Neural progenitor cell (in vitro differentiated cells): ENCODE measurements at regions not wholly inside any gene's neighbourhood (a gene's known extent, or its start where the extent isn't known, plus 50 kb on each side); places are given as distances from the start of the nearest gene placed in this dataset.

Experiments used
- DNase-seq: peaks from one replicate; pipeline ENCODE4 v3.0.0-alpha.2; 2016; ENCODE audit warnings: low spot score
- H2AFZ ChIP-seq: fragments of 200-600 bp; sonication (generic); replicated peaks from 2 replicates; pipeline ENCODE4 v1.6.1; 2016; ENCODE audit warnings: antibody characterized with exemption
- H3F3A ChIP-seq: fragments of 200-600 bp; sonication (generic); 2 replicates; pipeline ENCODE4 v1.6.1; 2016; ENCODE audit warnings: antibody characterized with exemption, low read depth
- H3K27ac ChIP-seq: fragments of 200-600 bp; sonication (generic); 2 replicates; pipeline ENCODE4 v1.5.1; 2016; ENCODE audit warnings: mild to moderate bottlenecking
- H3K27me3 ChIP-seq: fragments of 200-600 bp; sonication (generic); 2 replicates; pipeline ENCODE4 v1.6.1; 2016; ENCODE audit warnings: mild to moderate bottlenecking, moderate library complexity
- H3K36me3 ChIP-seq: fragments of 200-600 bp; sonication (generic); 2 replicates; pipeline ENCODE4 v1.5.1; 2016
- H3K4me1 ChIP-seq: fragments of 200-600 bp; sonication (generic); 2 replicates; pipeline ENCODE4 v1.6.1; 2016; ENCODE audit warnings: mixed run types
- H3K4me2 ChIP-seq: fragments of 200-600 bp; sonication (generic); 2 replicates; pipeline ENCODE4 v1.6.1; 2016
- H3K4me3 ChIP-seq: fragments of 200-600 bp; sonication (generic); 2 replicates; pipeline ENCODE4 v1.5.1; 2016
- H3K79me2 ChIP-seq: fragments of 200-600 bp; sonication (generic); 2 replicates; pipeline ENCODE4 v1.6.1; 2016; ENCODE audit warnings: low read depth
- H3K9ac ChIP-seq: fragments of 200-600 bp; sonication (generic); 2 replicates; pipeline ENCODE4 v1.6.1; 2016
- H3K9me3 ChIP-seq: fragments of 200-600 bp; sonication (generic); 2 replicates; pipeline ENCODE4 v1.5.1; 2016; ENCODE audit warnings: low read depth
- H4K20me1 ChIP-seq: fragments of 200-600 bp; sonication (generic); 2 replicates; pipeline ENCODE4 v1.6.1; 2016; ENCODE audit warnings: low read depth
- H3K27ac Mint-ChIP-seq: 3 replicates; pipeline ENCODE4 v1.8.0; 2021; ENCODE audit warnings: mixed read lengths
- H3K27me3 Mint-ChIP-seq: 2 replicates; pipeline ENCODE4 v1.8.0; 2022; ENCODE audit warnings: low read depth, mild to moderate bottlenecking, inconsistent platforms, moderate library complexity, mixed read lengths; ENCODE audit not compliant: insufficient read depth
- H3K36me3 Mint-ChIP-seq: 3 replicates; pipeline ENCODE4 v1.8.0; 2021; ENCODE audit warnings: mixed read lengths
- H3K4me1 Mint-ChIP-seq: 3 replicates; pipeline ENCODE4 v1.8.0; 2021; ENCODE audit warnings: mixed read lengths
- H3K4me3 Mint-ChIP-seq: 3 replicates; pipeline ENCODE4 v1.8.0; 2021; ENCODE audit warnings: mild to moderate bottlenecking, moderate library complexity, mixed read lengths
- H3K9me3 Mint-ChIP-seq: 3 replicates; pipeline ENCODE4 v1.8.0; 2020; ENCODE audit warnings: mixed read lengths
- EZH2 ChIP-seq: fragments of 200-600 bp; sonication (generic); IDR thresholded peaks from 2 replicates; pipeline ENCODE4 v1.6.1; 2017; ENCODE audit warnings: antibody characterized with exemption, mild to moderate bottlenecking, moderate library complexity
- EZH2phosphoT487 ChIP-seq: fragments of 200-600 bp; sonication (generic); IDR thresholded peaks from 2 replicates; pipeline ENCODE4 v1.6.1; 2017; ENCODE audit warnings: antibody characterized with exemption
- TF ChIP-seq, protein P1 (sequence below): fragments of 200-600 bp; sonication (generic); IDR thresholded peaks from 2 replicates; pipeline ENCODE4 v1.5.1; 2017; ENCODE audit warnings: antibody characterized with exemption, mild to moderate bottlenecking

DNA sequence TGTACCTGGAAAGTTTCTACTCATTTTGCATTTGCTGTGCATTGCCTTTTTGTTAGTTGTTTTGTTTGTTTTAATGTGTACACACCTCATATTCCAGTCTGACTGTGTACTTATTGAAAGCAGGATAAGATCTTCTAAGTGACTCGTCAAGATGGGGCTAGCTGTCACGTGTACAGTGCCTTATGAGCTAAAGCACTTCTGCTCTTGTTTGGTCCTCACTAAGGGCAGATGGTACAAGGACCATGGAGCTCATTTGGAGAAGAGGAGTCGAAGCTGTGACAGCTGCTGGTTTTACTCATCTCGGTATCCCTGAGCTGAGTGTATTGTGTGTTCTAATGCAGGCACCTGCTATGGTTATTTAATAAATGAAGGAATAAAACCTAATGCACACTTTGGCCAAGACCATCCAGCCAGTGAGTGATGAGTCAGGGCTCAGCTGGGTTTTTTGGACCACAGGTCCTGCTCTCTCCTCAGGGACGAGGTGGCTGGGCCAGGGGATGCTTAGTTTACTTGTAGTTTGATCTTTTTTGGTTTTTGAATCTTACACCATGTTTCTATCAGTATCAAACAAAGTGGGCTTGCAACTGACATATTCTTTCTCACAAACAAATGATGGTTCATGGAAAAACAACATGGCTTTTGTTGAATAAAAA is 152.5 kb upstream of the APCDD1 start:
- Histone ChIP-seq H3K4me2 (no peak overlapping the region), H3K9ac (no peak overlapping the region), H3K4me3 (no peak overlapping the region), H3K27me3 (no peaks in the 10 kb centered on the region), H3K27ac (no peak overlapping the region), H3K4me1 (peaks cover 12% of the 10 kb centered on the region), H3K9me3 (no peaks in the 10 kb centered on the region), H3K79me2 (no peaks in the 10 kb centered on the region), H3F3A (peaks cover 7% of the 10 kb centered on the region), H3K36me3 (no peaks in the 10 kb centered on the region), H2AFZ (no peak overlapping the region), H4K20me1 (no peaks in the 10 kb centered on the region)
- peaks cover 4% of the 10 kb centered on the region for H3K27me3 Mint-ChIP-seq
- no peak overlapping the region for H3K4me3 Mint-ChIP-seq
- peaks cover 6% of the 10 kb centered on the region for H3K36me3 Mint-ChIP-seq
- TF ChIP-seq, protein P1, sequence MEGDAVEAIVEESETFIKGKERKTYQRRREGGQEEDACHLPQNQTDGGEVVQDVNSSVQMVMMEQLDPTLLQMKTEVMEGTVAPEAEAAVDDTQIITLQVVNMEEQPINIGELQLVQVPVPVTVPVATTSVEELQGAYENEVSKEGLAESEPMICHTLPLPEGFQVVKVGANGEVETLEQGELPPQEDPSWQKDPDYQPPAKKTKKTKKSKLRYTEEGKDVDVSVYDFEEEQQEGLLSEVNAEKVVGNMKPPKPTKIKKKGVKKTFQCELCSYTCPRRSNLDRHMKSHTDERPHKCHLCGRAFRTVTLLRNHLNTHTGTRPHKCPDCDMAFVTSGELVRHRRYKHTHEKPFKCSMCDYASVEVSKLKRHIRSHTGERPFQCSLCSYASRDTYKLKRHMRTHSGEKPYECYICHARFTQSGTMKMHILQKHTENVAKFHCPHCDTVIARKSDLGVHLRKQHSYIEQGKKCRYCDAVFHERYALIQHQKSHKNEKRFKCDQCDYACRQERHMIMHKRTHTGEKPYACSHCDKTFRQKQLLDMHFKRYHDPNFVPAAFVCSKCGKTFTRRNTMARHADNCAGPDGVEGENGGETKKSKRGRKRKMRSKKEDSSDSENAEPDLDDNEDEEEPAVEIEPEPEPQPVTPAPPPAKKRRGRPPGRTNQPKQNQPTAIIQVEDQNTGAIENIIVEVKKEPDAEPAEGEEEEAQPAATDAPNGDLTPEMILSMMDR, result no peak
- H3K27ac Mint-ChIP-seq, result no peak overlapping the region
- no peak for DNase-seq
- peaks cover 8% of the 10 kb centered on the region for H3K9me3 Mint-ChIP-seq
- H3K4me1 Mint-ChIP-seq, result peaks cover 34% of the 10 kb centered on the region

DNA sequence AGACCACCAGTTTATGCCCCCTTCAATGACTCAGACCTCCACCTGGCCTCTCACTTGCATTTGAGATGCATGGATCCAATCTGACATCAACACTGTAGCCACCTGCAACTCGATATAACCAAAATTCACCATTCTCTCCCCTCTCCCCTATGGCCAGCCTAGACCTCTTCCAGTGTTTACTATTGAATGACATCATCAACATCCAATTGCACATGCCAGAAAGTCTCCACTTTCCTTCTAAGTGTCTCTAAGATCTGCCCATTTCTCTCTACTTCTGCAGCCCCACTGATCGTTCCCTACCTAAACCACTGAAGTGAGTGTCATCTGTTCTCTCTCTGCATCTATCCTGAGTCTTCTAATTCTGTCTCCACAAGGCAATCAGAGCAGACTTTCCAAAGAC is 151.3 kb upstream of the APCDD1 start:
- Histone ChIP-seq H3K27ac (no peak overlapping the region), H3K9me3 (no peaks in the 10 kb centered on the region), H3K4me1 (peaks cover under 1% of the 10 kb centered on the region), H3K9ac (no peak overlapping the region), H3K79me2 (no peaks in the 10 kb centered on the region), H3K36me3 (no peaks in the 10 kb centered on the region), H3K4me2 (no peak overlapping the region), H3F3A (no peaks in the 10 kb centered on the region), H2AFZ (no peak overlapping the region), H3K4me3 (no peak overlapping the region), H3K27me3 (no peaks in the 10 kb centered on the region), H4K20me1 (no peaks in the 10 kb centered on the region)
- Mint-ChIP-seq H3K36me3 (peaks cover 6% of the 10 kb centered on the region), H3K27ac (no peak overlapping the region), H3K4me3 (no peak overlapping the region), H3K9me3 (peaks cover 8% of the 10 kb centered on the region), H3K4me1 (peaks cover 22% of the 10 kb centered on the region), H3K27me3 (peaks cover 4% of the 10 kb centered on the region)
- TF ChIP-seq, protein P1, result no peak
- TF ChIP-seq EZH2phosphoT487 (no peak), EZH2 (no peak)
- DNase-seq, result no peak

DNA sequence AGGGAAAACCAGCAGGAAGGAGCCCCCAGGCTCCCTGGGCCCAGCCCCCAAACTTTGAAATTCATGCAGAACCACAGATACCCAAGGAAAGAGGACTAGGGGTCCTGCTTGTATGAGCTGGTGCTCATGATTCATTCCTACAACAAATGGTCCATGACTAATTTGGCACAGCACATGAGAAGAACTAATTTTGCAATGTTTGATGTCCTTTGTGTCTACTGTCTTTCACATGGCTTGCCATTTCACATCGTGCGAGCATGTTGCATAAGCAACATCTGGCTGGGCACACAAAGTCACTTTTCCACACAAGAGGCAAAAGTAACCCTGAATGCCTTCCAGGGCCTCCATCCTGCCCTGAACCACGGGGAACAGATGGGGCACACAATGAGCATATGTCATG is 149.6 kb upstream of the APCDD1 start:
- Histone ChIP-seq H3K9me3 (no peaks in the 10 kb centered on the region), H3K27ac (no peak overlapping the region), H3K4me3 (no peak overlapping the region), H3K36me3 (no peaks in the 10 kb centered on the region), H4K20me1 (no peaks in the 10 kb centered on the region), H3K9ac (no peak overlapping the region), H3K4me2 (no peak overlapping the region), H3F3A (no peaks in the 10 kb centered on the region), H3K4me1 (no peaks in the 10 kb centered on the region), H3K79me2 (no peaks in the 10 kb centered on the region), H3K27me3 (no peaks in the 10 kb centered on the region), H2AFZ (no peak overlapping the region)
- no peak for DNase-seq
- H3K9me3 Mint-ChIP-seq, result peaks cover 4% of the 10 kb centered on the region
- peaks cover 13% of the 10 kb centered on the region for H3K4me1 Mint-ChIP-seq
- TF ChIP-seq EZH2phosphoT487 (no peak), EZH2 (no peak)
- TF ChIP-seq, protein P1, result no peak
- no peak overlapping the region for H3K4me3 Mint-ChIP-seq
- H3K27me3 Mint-ChIP-seq, result peaks cover under 1% of the 10 kb centered on the region
- H3K36me3 Mint-ChIP-seq, result peaks cover 6% of the 10 kb centered on the region
- H3K27ac Mint-ChIP-seq, result no peak overlapping the region
